Type B pancreatic cell (in vitro differentiated cells): ENCODE measurements at regions not wholly inside any gene's neighbourhood (a gene's known extent, or its start where the extent isn't known, plus 50 kb on each side); places are given as distances from the start of the nearest gene placed in this dataset.

Experiments
- DNase-seq: peaks from one replicate; pipeline ENCODE4 v3.0.0; 2021; ENCODE audit warnings: mixed read lengths; ENCODE audit not compliant: unreplicated experiment; ENCODE audit errors: extremely low spot score
- H3K27ac Mint-ChIP-seq: 2 replicates; pipeline ENCODE4 v1.8.0; 2021; ENCODE audit warnings: mild to moderate bottlenecking, mixed read lengths
- H3K27me3 Mint-ChIP-seq: 2 replicates; pipeline ENCODE4 v1.8.0; 2021; ENCODE audit warnings: mixed read lengths
- H3K36me3 Mint-ChIP-seq: 2 replicates; pipeline ENCODE4 v1.8.0; 2021; ENCODE audit warnings: mixed read lengths
- H3K4me1 Mint-ChIP-seq: one replicate; pipeline ENCODE4 v1.8.0; 2021; ENCODE audit warnings: mixed read lengths; ENCODE audit not compliant: unreplicated experiment
- H3K4me3 Mint-ChIP-seq: 2 replicates; pipeline ENCODE4 v1.8.0; 2021; ENCODE audit warnings: mild to moderate bottlenecking, mixed read lengths
- H3K9me3 Mint-ChIP-seq: 2 replicates; pipeline ENCODE4 v1.8.0; 2021; ENCODE audit warnings: mixed read lengths
- CTCF ChIP-seq: fragments of 200-600 bp; sonication (generic); conservative IDR thresholded peaks from 2 replicates; pipeline ENCODE4 v1.5.0; 2021; ENCODE audit warnings: antibody characterized with exemption, mild to moderate bottlenecking

GRCh38 chr12:105428793-105429395 is 98.4 kb downstream of the C12orf75 start:
- Mint-ChIP-seq H3K27ac (no peak overlapping the region), H3K36me3 (no peaks in the 10 kb centered on the region), H3K4me1 (peaks cover 8% of the 10 kb centered on the region), H3K9me3 (no peaks in the 10 kb centered on the region), H3K4me3 (no peak overlapping the region), H3K27me3 (no peaks in the 10 kb centered on the region)
- TF ChIP-seq CTCF = no peak
- no peak for DNase-seq

- Mint-ChIP-seq H3K9me3 (no peaks in the 10 kb centered on the region), H3K27me3 (no peaks in the 10 kb centered on the region), H3K4me3 (no peak overlapping the region), H3K4me1 (peaks cover 8% of the 10 kb centered on the region), H3K27ac (no peak overlapping the region), H3K36me3 (no peaks in the 10 kb centered on the region)
- DNase-seq = no peak
- no peak for TF ChIP-seq CTCF
These were observed 99.0 kb downstream of the C12orf75 start for GRCh38 chr12:105429511-105429910.

GRCh38 chr12:105431537-105432100 is 101.1 kb downstream of the C12orf75 start:
- DNase-seq = no peak
- Mint-ChIP-seq H3K9me3 (no peaks in the 10 kb centered on the region), H3K4me1 (peaks cover 8% of the 10 kb centered on the region), H3K4me3 (no peak overlapping the region), H3K27me3 (peaks cover 3% of the 10 kb centered on the region), H3K27ac (no peak overlapping the region), H3K36me3 (no peaks in the 10 kb centered on the region)
- TF ChIP-seq CTCF = no peak

GRCh38 chr12:105433804-105434203 is 103.3 kb downstream of the C12orf75 start:
- Mint-ChIP-seq H3K4me1 (peaks cover 8% of the 10 kb centered on the region), H3K9me3 (no peaks in the 10 kb centered on the region), H3K27ac (no peak overlapping the region), H3K27me3 (peaks cover 3% of the 10 kb centered on the region), H3K4me3 (no peak overlapping the region), H3K36me3 (no peaks in the 10 kb centered on the region)
- TF ChIP-seq CTCF = no peak
- DNase-seq = no peak

- H3K9me3 Mint-ChIP-seq = peaks cover 8% of the 10 kb centered on the region
- no peak overlapping the region for H3K4me3 Mint-ChIP-seq
- peaks cover 3% of the 10 kb centered on the region for H3K27me3 Mint-ChIP-seq
- TF ChIP-seq CTCF = no peak
- no peaks in the 10 kb centered on the region for H3K36me3 Mint-ChIP-seq
- H3K27ac Mint-ChIP-seq = no peak overlapping the region
- H3K4me1 Mint-ChIP-seq = peaks cover 4% of the 10 kb centered on the region
- DNase-seq = no peak
These were observed 106.1 kb downstream of the C12orf75 start for GRCh38 chr12:105436636-105437035.
